K562 (cell line): ENCODE measurements at regions not wholly inside any gene's neighbourhood (a gene's known extent, or its start where the extent isn't known, plus 50 kb on each side); places are given as distances from the start of the nearest gene placed in this dataset.

Experiments used
- BHLHE40 ChIP-seq: IDR thresholded peaks from 2 replicates; pipeline ENCODE4 v1.6.1; 2011; ENCODE audit warnings: low read length, improper control_type of control experiment
- CBFA2T2 ChIP-seq: fragments of 450-650 bp; conservative IDR thresholded peaks from 2 replicates; pipeline ENCODE4 v1.6.1; 2017; ENCODE audit warnings: mild to moderate bottlenecking
- CBFA2T3 ChIP-seq: fragments of 450-650 bp; IDR thresholded peaks from 2 replicates; pipeline ENCODE4 v1.6.1; 2017
- RAD21 ChIP-seq, 2 experiments: fragments of 250-450 bp in 1 of 2; fragments of 450-650 bp in 1 of 2; sonication (Bioruptor Pico) in 1 of 2; formaldehyde crosslinking in 1 of 2; IDR thresholded peaks in 1 of 2; conservative IDR thresholded peaks in 1 of 2; 2 replicates each; pipeline versions ENCODE4 v1.4.0 to v1.8.0; 2020 to 2022; ENCODE audit warnings: mild to moderate bottlenecking in 2 of 2, moderate library complexity in 1 of 2
- REST ChIP-seq, 2 experiments: fragments of 450-650 bp; formaldehyde crosslinking in 1 of 2; IDR thresholded peaks; 2 replicates each; pipeline versions ENCODE4 v1.4.0 to v1.6.1; 2014 to 2020; ENCODE audit warnings: mild to moderate bottlenecking in 2 of 2, borderline replicate concordance in 1 of 2, low read depth in 1 of 2
- SMARCC2 ChIP-seq: fragments of 450-650 bp; IDR thresholded peaks from 2 replicates; pipeline ENCODE4 v1.6.1; 2017; ENCODE audit warnings: antibody characterized with exemption, moderate library complexity, mild to moderate bottlenecking, low read depth
- ZBTB5 ChIP-seq: fragments of 450-650 bp; IDR thresholded peaks from 2 replicates; pipeline ENCODE4 v1.6.1; 2017; ENCODE audit warnings: antibody characterized with exemption
- ZNF146 ChIP-seq: IDR thresholded peaks from one replicate; pipeline ENCODE4 v1.6.1; 2018; ENCODE audit warnings: missing compliant biosample characterization; ENCODE audit not compliant: unreplicated experiment
- ZNF24 ChIP-seq: fragments of 450-650 bp; IDR thresholded peaks from 2 replicates; pipeline ENCODE4 v1.6.1; 2016
- ZNF507 ChIP-seq: conservative IDR thresholded peaks from 2 replicates; pipeline ENCODE4 v1.6.1; 2017; ENCODE audit warnings: missing genetic modification characterization, missing compliant biosample characterization
- ZNF592 ChIP-seq: fragments of 450-650 bp; IDR thresholded peaks from 2 replicates; pipeline ENCODE4 v1.6.1; 2017; ENCODE audit warnings: antibody characterized with exemption, mild to moderate bottlenecking

- TF ChIP-seq REST (IDR thresholded peaks at IDR 0.05; ENCODE audit: borderline replicate concordance): peak; percentile 42; the same call in 1 of the 2 replicates
- no peak for TF ChIP-seq REST (CRISPR knock-in tag; IDR thresholded peaks at IDR 0.05; ENCODE audit: low read depth)
- peak in 1 of 2 experiments; percentile 6; a peak in 2 of 4 replicates for TF ChIP-seq RAD21 (CRISPR knock-in tag; conservative IDR thresholded peaks at IDR 0.05 in 1 of 2, IDR thresholded peaks at IDR 0.05 in 1 of 2)
- peak; percentile 98 for TF ChIP-seq CBFA2T3
- TF ChIP-seq SMARCC2: peak; percentile 46; the same call in 1 of the 2 replicates
- no peak for TF ChIP-seq ZNF146 (CRISPR knock-in tag)
- no peak for TF ChIP-seq ZNF24
- TF ChIP-seq BHLHE40: peak; percentile 61
- peak; percentile 97 for TF ChIP-seq CBFA2T2
- TF ChIP-seq ZNF592: peak; percentile 39; the same call in 1 of the 2 replicates
- no peak for TF ChIP-seq ZNF507 (tag)
- TF ChIP-seq ZBTB5: no peak
Observed at GRCh38 chr2:208571764-208572131, 165.2 kb downstream of the PTH2R start (continued).
